ENCODE measurements at regions not wholly inside any gene's neighbourhood (a gene's known extent, or its start where the extent isn't known, plus 50 kb on each side); places are given as distances from the start of the nearest gene placed in this dataset.

DNA sequence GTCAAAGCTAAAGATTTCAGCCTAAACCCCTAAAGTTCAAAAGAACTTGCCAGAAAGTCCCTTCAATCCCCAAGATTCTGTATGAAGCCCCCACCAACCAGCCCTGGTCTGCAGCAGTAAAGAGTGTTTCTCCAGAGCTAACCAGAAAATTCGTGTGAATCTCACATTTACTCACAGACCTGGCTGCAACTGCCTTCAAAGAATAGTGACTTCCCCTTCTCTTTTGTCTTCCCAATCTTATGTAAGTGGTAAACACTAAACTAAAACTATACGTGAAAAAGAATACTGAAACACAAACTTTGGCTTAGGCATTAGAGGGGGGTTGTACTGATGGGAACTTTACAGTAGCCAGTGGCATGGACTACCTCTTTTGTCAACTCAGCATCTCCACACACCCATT is 50.6 kb upstream of the SETBP1 start:
- no peak for DNase-seq (ENCODE audit: low read depth, low spot score)
